ENCODE measurements at regions not wholly inside any gene's neighbourhood (a gene's known extent, or its start where the extent isn't known, plus 50 kb on each side); places are given as distances from the start of the nearest gene placed in this dataset.
"Not testable (repeated sequence)": the region's sequence is repeated elsewhere in the genome, so short reads cannot be mapped to it uniquely, and the experiment has no call there.

DNA sequence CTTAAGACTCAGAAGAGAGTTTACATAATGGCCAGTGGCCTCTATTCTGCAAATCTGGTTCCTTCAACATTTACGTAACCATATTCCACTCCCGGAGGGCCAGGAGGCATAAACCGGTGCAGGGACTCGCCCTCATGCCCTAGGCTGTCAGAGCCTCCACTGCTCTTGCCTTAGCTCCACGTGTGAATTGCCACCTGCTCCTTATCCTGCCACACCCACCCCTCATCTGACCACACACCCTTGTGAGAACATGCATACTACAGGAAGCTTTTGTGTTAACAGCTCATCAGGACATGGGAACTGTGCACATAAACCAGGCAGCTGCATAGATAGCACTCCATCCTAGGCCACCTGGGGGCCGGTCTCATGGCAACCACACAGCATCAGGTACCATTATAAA, 146.7 kb upstream of the PFKP start:
- no peak for DNase-seq (ENCODE audit: low spot score)

- no peak for DNase-seq (ENCODE audit: low spot score)
Observed at GRCh38 chr10:2920168-2920567, 147.2 kb upstream of the PFKP start.

DNA sequence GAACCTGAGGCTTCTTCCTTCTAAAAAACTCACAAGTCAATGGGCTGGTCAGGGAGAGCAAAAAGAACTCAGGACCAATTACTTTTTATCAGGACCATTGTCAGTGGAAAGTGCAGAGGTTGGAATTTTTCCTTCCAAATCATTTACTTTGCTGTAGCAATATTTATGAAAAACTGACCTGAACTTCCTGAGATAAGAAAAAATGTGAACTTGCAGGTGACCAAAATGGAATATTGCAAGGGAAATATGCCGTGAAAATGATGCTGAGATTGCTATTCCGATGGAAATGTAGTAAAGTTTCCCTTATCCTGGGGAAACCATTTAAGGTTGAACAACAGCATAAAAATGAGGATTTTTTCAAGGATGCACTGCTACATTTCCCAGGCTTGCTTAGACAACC, 148.3 kb upstream of the PFKP start:
- DNase-seq (ENCODE audit: low spot score) = no peak

DNA sequence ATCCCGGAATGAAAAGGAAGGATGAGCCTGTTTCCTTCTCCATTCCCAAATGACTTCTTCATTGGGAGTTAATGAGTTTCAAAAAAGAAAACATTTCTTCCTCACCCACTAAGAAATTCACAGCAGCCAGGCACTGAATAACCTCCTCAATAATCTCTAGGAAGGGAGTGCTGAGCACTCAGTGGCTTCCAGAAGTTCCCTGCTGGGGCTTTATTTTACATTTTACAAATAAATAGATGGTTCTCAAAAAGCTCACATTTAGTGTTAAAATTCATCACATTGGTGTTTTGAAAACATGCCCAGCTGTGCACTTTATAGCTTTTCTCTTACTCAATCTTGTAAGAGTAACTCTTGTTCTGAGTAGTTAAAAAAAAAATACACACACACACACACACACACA, 148.9 kb upstream of the PFKP start:
- DNase-seq (ENCODE audit: low spot score) = no peak

- no peak for DNase-seq (ENCODE audit: low spot score)
Observed at GRCh38 chr10:2917926-2918325, 149.4 kb upstream of the PFKP start.

- no peak for DNase-seq (ENCODE audit: low spot score)
Observed at GRCh38 chr10:2915412-2915811, 151.9 kb upstream of the PFKP start.

- peak; percentile 52 for DNase-seq (ENCODE audit: low spot score)
Observed at GRCh38 chr10:2914741-2915140, 152.6 kb upstream of the PFKP start.

- DNase-seq (ENCODE audit: low spot score) = peak; percentile 74
Observed at GRCh38 chr10:2913474-2913873, 153.9 kb upstream of the PFKP start.

- DNase-seq (ENCODE audit: low spot score) = no peak
Observed at GRCh38 chr10:2910656-2911055, 156.7 kb upstream of the PFKP start.

- no peak for DNase-seq (ENCODE audit: low spot score)
Observed at GRCh38 chr10:2909921-2910320, 157.4 kb upstream of the PFKP start.

- DNase-seq (ENCODE audit: low spot score) = no peak
Observed at GRCh38 chr10:2908851-2909630, 158.3 kb upstream of the PFKP start.

DNA sequence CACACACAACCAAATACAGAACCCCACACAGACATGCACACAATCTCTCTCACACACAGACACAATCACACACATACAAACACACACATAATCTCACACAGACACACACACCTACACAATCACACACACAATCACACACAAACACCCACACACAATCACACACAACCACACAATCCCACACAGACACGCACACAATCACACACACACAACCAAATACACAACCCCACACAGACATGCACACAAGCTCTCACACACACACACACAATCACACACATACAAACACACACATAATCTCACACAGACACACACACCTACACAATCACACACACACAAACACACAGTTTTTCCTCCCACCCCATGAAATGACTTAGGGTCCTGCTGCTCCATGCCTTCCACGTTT, 160.4 kb upstream of the PFKP start:
- no peak for DNase-seq (ENCODE audit: low spot score)

DNA sequence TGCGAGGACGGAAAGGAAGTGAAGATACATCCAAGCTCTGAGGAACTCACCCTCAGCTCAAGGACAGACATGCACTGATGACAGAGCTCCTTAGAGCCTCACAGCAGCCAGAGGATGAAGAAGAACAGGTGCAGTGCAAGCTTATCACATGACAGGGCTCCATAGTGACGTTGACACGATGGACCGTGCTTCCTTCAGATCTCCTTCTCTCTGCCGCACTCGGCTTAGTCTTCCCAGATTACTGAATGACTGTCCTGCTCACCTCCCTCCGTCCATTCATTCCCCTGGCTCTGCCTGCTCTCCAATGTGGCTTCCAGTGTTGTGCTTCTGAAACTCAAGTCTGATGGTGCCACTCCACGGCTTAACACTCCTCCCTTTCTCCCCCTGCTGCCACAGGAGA, 161.5 kb upstream of the PFKP start:
- DNase-seq (ENCODE audit: low spot score) = no peak

DNA sequence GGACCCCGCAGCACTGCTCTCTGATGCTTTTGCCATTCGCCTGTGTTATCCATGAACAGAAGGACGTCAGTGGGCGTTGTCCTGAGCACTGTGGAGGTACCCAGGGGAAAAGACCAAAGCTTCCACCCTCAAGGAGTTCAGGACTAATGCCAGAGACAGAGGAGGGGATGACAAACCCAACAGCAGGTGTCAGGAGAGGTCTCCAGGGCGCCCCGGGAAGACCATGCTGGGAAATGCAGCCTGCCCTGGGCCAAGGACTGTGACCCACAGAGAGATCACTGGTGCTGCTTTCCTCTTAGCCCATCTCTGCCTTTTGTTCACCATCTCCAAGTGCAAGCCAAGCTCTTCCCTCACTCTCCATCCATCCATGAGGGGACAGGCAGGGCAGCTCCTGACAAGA, 166.8 kb upstream of the PFKP start:
- DNase-seq (ENCODE audit: low spot score) = no peak

GRCh38 chr10:2899246-2899951, 167.9 kb upstream of the PFKP start:
- no peak for DNase-seq (ENCODE audit: low spot score)

DNA sequence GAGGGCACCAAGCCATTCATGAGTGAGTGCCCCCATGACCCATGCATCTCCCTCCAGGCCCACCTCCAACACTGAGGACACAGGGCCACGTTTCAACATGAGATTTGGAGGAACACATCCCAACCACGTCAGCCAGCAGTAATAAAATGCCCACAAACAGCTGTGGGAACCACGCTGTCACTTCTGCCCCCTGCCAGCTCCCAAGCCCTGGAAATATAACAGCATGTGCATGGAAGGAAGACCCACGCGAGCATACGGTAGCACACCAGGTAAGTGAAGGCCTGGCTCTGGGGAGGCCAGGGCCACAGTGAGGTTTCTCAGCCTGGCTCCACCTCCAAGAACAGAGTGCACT, 168.9 kb upstream of the PFKP start:
- no peak for DNase-seq (ENCODE audit: low spot score)

DNA sequence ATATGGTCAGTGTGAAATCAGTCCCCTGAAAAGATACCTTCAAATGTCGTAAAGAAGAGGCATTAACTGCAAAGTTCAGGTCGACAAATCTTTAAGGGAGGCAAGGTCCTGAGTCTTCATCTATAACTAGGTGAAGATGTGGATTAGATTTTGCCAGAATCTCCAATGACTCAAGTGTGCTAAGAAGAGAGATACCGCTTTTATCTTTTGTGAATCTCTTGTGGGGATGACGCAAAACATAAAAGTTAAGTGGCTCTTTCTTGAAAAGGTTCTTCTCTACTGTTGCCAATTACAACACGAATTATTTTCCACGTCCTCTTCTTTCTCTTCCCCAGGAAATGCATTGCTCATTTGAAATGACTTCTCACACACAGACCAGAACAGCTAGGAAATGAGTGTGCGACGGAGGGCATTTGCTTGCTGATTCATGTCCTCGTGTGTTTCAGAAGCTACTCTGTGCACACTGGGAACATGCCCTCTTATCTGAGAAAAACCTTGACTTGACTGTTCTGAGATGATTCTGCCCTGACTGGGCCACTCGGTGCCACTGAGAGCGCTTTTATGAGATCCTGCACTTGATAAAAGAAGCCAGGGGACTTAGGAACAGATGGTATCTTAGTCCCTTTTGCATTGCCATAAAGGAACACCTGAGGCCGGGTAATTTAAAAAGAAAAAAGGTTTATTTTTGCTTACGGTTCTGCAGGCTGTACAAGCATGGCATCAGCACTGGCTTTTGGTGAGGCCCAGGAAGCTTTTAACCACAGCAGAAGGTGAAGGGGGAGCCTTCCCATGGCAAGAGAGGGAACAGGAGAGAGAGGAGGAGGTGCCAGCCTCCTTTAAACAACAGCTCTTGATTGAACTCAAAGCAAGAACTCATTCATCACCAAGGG, 169.5 kb upstream of the PFKP start:
- no peak for DNase-seq (ENCODE audit: low spot score)

- not testable (repeated sequence) for DNase-seq (ENCODE audit: low spot score)
Observed at GRCh38 chr10:2896334-2896733, 171.0 kb upstream of the PFKP start.

GRCh38 chr10:2895594-2896196, 171.7 kb upstream of the PFKP start:
- DNase-seq (ENCODE audit: low spot score) = no peak

GRCh38 chr10:2893991-2894390, 173.4 kb upstream of the PFKP start:
- DNase-seq (ENCODE audit: low spot score) = no peak

DNA sequence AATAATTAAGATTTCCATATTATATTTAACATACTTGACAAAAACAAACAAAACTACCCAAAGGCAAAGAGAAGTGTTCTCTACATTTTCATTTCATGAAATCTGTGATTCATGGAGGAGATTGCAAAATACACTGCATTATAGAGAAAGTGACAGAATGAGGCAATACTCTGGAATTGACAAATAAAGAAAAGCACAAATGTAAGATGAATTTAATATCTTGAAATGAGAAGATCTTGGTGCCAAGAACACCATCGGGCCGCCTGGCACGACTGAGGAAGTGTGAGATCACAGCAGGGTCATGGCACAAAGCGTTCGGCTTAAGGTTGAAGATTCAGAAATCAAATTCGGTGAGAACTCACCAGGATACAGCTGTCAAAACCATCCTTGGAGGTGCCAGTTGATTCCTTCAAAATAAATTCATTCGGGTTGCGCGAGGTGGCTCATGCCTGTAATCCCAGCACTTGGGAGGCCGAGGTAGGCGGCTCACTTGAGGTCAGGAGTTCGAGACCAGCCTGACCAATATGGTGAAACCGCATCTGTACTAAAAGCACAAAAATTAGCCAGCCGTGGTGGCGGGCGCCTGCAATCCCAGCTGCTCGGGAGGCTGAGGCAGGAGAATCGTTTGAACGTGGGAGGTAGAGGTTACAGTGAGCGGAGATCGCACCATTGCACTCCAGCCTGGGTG, 174.0 kb upstream of the PFKP start:
- DNase-seq (ENCODE audit: low spot score) = no peak

DNA sequence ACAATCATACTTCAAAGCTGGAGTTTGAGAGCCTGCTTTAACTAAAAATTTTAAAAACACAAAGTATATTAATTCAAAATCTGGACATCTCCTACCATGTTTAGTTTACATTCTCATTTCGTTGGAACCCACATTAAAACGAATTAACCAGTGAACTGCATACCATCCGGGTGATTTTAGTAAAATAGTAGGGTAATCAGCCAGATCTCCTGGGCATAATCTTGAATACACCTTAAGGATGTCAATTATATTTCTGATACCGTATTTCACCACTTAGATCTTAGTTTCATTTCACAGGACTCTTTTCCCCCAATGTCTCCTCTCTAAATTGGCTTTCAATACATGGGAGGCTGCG, 175.6 kb upstream of the PFKP start:
- DNase-seq (ENCODE audit: low spot score) = no peak

Data from kidney tubule cell (primary cell).